Ascending aorta (tissue), 2 donors: ENCODE measurements at regions not wholly inside any gene's neighbourhood (a gene's known extent, or its start where the extent isn't known, plus 50 kb on each side); places are given as distances from the start of the nearest gene placed in this dataset.
A peak's percentile ranks its signal among the peaks of the same experiment; 100 is the strongest.

ENCODE experiments used
- DNase-seq, 2 donors: peaks; one replicate each; pipeline ENCODE4 v3.0.0-alpha.2; 2019; ENCODE audit warnings: low spot score in 2 of 2
- H3K27ac ChIP-seq, 2 donors: fragments of 200-600 bp; sonication (generic); one replicate each; pipeline ENCODE4 v1.5.1; 2016 to 2017; ENCODE audit warnings: mild to moderate bottlenecking in 1 of 2
- H3K27me3 ChIP-seq: fragments of 200-600 bp; sonication (generic); one replicate; pipeline ENCODE4 v1.5.1; 2017
- H3K36me3 ChIP-seq, 2 donors: fragments of 200-600 bp; sonication (generic); one replicate each; pipeline ENCODE4 v1.5.1; 2016
- H3K4me1 ChIP-seq, 2 donors: fragments of 200-600 bp; sonication (generic); one replicate each; pipeline ENCODE4 v1.5.1; 2016 to 2017; ENCODE audit warnings: mild to moderate bottlenecking in 1 of 2
- H3K4me3 ChIP-seq, 2 donors: fragments of 200-600 bp; sonication (generic); one replicate each; pipeline ENCODE4 v1.5.1; 2016 to 2017; ENCODE audit warnings: mild to moderate bottlenecking in 1 of 2
- H3K9me3 ChIP-seq, 2 donors: fragments of 200-600 bp; sonication (generic); one replicate each; pipeline ENCODE4 v1.5.1; 2016
- CTCF ChIP-seq, 3 experiments: fragments of 200-600 bp in 2 of 3; fragments of 450-650 bp in 1 of 3; sonication (generic) in 2 of 3; IDR thresholded peaks; one replicate each; pipeline ENCODE4 v1.5.1; 2016 to 2019; ENCODE audit warnings: antibody characterized with exemption in 3 of 3, mild to moderate bottlenecking in 1 of 3, moderate library complexity in 1 of 3
- intact Hi-C: fragments of 100-400 bp; cut with DNase I; formaldehyde crosslinking; loops from one replicate; pipeline ENCODE4 v1.15.1; 2023

- H3K4me1 ChIP-seq, result no peaks in the 10 kb centered on the region
- no peaks in the 10 kb centered on the region for H3K36me3 ChIP-seq
- H3K4me3 ChIP-seq, result peak overlapping the region in 1 of 2 donors; percentile 33
- H3K27me3 ChIP-seq, result no peaks in the 10 kb centered on the region
- intact Hi-C loops, result no loop called here
- H3K27ac ChIP-seq, result no peak overlapping the region
- no peaks in the 10 kb centered on the region for H3K9me3 ChIP-seq
- no peak for DNase-seq
- TF ChIP-seq CTCF (IDR thresholded peaks at IDR 0.05), result no peak
Observed at GRCh38 chr6:12584631-12585405, 131.7 kb upstream of the PHACTR1 start.

- peak overlapping the region in 1 of 2 donors; percentile 15 for H3K27ac ChIP-seq
- intact Hi-C loops, result no loop called here
- H3K4me1 ChIP-seq, result no peaks in the 10 kb centered on the region
- H3K27me3 ChIP-seq, result no peaks in the 10 kb centered on the region
- H3K4me3 ChIP-seq, result peak overlapping the region in 1 of 2 donors; percentile 33
- no peak for TF ChIP-seq CTCF (IDR thresholded peaks at IDR 0.05)
- H3K9me3 ChIP-seq, result no peaks in the 10 kb centered on the region
- no peak for DNase-seq
- no peaks in the 10 kb centered on the region for H3K36me3 ChIP-seq
Observed at GRCh38 chr6:12585497-12585958, 131.0 kb upstream of the PHACTR1 start.

- Histone ChIP-seq H3K27me3 (no peaks in the 10 kb centered on the region), H3K27ac (no peak overlapping the region), H3K36me3 (no peaks in the 10 kb centered on the region), H3K9me3 (no peaks in the 10 kb centered on the region), H3K4me3 (no peak overlapping the region), H3K4me1 (no peaks in the 10 kb centered on the region)
- no peak for DNase-seq
- TF ChIP-seq CTCF (IDR thresholded peaks at IDR 0.05), result no peak
- intact Hi-C loops, result no loop called here
Observed at GRCh38 chr6:12586721-12587480, 129.7 kb upstream of the PHACTR1 start.

DNA sequence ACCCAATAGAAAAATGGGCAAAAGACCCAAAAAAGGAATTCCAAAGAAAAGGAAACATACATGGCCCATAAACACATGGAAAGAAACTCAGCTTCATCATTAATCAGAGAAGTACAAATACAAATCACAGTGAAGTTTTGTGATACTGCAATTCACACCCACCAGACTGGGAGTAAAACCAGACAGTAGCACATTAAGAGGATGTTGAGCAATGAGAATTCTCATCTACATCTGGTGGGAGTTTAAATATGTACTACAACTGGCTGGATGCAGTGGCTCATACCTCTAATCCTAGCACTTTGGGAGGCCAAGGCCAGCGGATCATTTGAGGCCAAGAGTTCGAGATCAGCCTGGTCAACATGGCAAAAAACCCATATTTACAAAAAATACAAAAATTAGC lies 125.7 kb upstream of the PHACTR1 start:
- Histone ChIP-seq H3K4me3 (no peak overlapping the region), H3K27ac (no peak overlapping the region), H3K36me3 (no peaks in the 10 kb centered on the region), H3K9me3 (no peaks in the 10 kb centered on the region), H3K27me3 (no peaks in the 10 kb centered on the region), H3K4me1 (peaks cover 0 to 8% of the 10 kb centered on the region in 2 donors)
- intact Hi-C loops, result no loop called here
- no peak for DNase-seq
- TF ChIP-seq CTCF (IDR thresholded peaks at IDR 0.05), result no peak

DNA sequence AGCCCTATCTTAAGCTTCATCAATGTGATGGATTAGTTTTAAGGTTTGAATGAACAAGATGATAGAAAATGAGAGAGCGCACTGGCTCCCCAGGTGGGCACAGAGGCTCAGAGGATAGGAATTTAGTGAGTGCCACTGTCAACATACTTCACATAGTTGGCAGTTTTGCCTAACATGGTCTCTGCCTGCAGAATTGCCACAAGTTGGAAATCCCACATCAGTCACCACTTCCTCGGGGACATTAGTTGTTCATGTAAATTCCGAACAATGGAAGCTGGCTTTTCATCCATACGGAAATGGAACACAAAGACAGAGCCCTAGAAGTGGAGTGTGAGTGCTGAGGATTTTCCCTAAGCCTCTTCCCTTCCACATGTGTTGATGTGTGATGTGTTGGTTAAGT lies 123.9 kb upstream of the PHACTR1 start:
- intact Hi-C loops, result no loop called here
- Histone ChIP-seq H3K4me3 (no peak overlapping the region), H3K36me3 (no peaks in the 10 kb centered on the region), H3K9me3 (no peaks in the 10 kb centered on the region), H3K27me3 (no peaks in the 10 kb centered on the region), H3K27ac (no peak overlapping the region), H3K4me1 (peaks cover 0 to 8% of the 10 kb centered on the region in 2 donors)
- DNase-seq, result no peak
- TF ChIP-seq CTCF (IDR thresholded peaks at IDR 0.05), result no peak
